SIG-M5 (cell line): ENCODE measurements at regions not wholly inside any gene's neighbourhood (a gene's known extent, or its start where the extent isn't known, plus 50 kb on each side); places are given as distances from the start of the nearest gene placed in this dataset.
"Not testable (repeated sequence)": the region's sequence is repeated elsewhere in the genome, so short reads cannot be mapped to it uniquely, and the experiment has no call there.

Experiments
- DNase-seq: peaks from one replicate; lab custom pipeline; 2025; lab: John Stamatoyannopoulos, UW

GRCh38 chrX:124238268-124238667 lies 94.2 kb upstream of the TEX13D start:
- no peak for DNase-seq

- no peak for DNase-seq
Measured at GRCh38 chrX:124239324-124239723, 93.1 kb upstream of the TEX13D start.

GRCh38 chrX:124239911-124240310 lies 92.5 kb upstream of the TEX13D start:
- DNase-seq = no peak

GRCh38 chrX:124240422-124240821 lies 92.0 kb upstream of the TEX13D start:
- no peak for DNase-seq

GRCh38 chrX:124242131-124242530 lies 90.3 kb upstream of the TEX13D start:
- no peak for DNase-seq

- DNase-seq = no peak
Measured at GRCh38 chrX:124249345-124249744, 83.1 kb upstream of the TEX13D start.

- DNase-seq = no peak
Measured at GRCh38 chrX:124250835-124251437, 81.5 kb upstream of the TEX13D start.

GRCh38 chrX:124254611-124255010 lies 77.8 kb upstream of the TEX13D start:
- no peak for DNase-seq

- DNase-seq = no peak
Measured at GRCh38 chrX:124256216-124256615, 76.2 kb upstream of the TEX13D start.

- no peak for DNase-seq
Measured at GRCh38 chrX:124256629-124257380, 75.7 kb upstream of the TEX13D start.

- no peak for DNase-seq
Measured at GRCh38 chrX:124257924-124258702, 74.3 kb upstream of the TEX13D start.

- no peak for DNase-seq
Measured at GRCh38 chrX:124260845-124261244, 71.6 kb upstream of the TEX13D start.

- DNase-seq = no peak
Measured at GRCh38 chrX:124263743-124264142, 68.7 kb upstream of the TEX13D start.

- no peak for DNase-seq
Measured at GRCh38 chrX:124268099-124268498, 64.4 kb upstream of the TEX13D start.

- no peak for DNase-seq
Measured at GRCh38 chrX:124269881-124270280, 62.6 kb upstream of the TEX13D start.

- DNase-seq = not testable (repeated sequence)
Measured at GRCh38 chrX:124271599-124271998, 60.9 kb upstream of the TEX13D start.

- DNase-seq = no peak
Measured at GRCh38 chrX:124272370-124272982, 60.0 kb upstream of the TEX13D start.

- DNase-seq = no peak
Measured at GRCh38 chrX:124274438-124275181, 57.9 kb upstream of the TEX13D start.

- DNase-seq = no peak
Measured at GRCh38 chrX:124275182-124275894, 57.1 kb upstream of the TEX13D start.

- no peak for DNase-seq
Measured at GRCh38 chrX:124280294-124280902, 52.1 kb upstream of the TEX13D start.

- DNase-seq = no peak
Measured at GRCh38 chrX:124282580-124282979, 49.9 kb upstream of the TEX13D start.
